HG03064 (cell line): ENCODE measurements at regions not wholly inside any gene's neighbourhood (a gene's known extent, or its start where the extent isn't known, plus 50 kb on each side); places are given as distances from the start of the nearest gene placed in this dataset.
A peak's percentile ranks its signal among the peaks of the same experiment; 100 is the strongest.

Experiments used
- ATAC-seq: cut with Tn5 transposase; IDR thresholded peaks from one replicate; pipeline ENCODE4 v1.9.1; 2021; ENCODE audit warnings: low read depth; ENCODE audit not compliant: unreplicated experiment

DNA sequence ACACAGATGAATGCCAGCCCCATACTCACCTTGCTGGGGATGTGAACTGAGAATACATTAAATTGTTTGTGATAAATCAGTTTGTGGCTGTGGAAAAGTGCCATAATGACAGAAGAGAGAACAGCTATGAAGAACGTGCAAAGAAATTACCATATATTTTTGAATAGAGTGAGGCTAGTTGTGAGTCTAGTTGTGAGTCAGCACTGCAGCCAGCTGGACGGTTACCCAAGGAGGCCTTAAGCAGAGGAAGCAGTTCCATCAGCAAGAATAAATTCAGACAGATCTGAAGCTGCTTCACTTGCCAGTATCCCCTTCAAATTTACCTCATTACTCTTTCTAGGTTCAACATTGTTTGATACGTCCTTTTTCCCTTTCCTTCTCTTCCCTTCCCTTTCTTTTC lies 446.0 kb downstream of the MTRR start:
- no peak for ATAC-seq

DNA sequence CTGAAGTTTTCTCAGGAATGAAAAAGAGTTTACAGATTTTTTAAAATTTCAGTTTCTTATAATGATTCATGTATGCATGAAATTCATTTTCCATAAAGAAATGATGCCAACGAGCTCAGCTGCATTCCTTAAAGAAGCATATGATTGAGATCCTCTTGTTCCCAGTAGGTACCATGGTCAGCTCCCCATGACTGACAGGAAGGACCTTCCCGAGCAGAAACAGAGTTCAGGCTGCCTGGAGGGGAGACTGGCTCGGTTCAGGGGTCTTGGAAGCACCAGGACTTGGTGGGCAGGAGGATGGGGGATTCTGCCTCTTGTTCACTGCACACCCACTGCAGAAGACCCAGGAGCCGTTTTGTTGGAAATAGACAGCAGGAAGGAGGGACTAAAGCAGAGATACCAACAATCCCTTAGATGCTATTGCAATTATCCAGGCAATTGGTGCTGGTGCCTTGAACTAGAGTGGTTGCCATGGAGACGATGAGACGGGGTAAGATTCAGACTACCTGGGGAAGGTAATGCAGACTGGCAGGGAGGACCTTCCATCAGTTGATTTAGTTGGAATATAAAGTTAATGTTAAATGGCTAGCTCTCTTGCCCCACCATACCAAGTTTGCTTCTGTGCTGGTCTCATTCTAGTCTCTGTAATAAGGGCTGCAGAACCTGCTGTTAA lies 447.8 kb downstream of the MTRR start:
- ATAC-seq: no peak

DNA sequence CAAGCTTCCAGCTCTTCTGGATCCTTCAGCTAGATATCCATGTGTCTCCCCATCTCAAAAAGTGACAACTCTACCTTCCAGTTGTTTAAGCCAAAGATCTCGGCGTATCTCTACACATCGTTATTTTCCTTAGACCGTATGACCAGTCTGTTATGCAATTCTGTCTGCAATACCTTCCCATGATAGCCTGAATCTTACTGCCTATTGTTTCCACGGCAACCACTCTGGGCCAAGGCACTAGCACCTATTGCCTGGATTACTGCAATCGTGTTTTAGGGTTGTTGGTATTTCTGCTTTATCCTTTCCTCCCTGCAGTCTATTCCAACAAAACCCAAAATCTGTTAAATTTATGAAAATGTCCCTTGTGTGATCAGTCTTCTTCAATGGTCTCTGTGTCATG lies 448.4 kb downstream of the MTRR start:
- ATAC-seq: no peak

DNA sequence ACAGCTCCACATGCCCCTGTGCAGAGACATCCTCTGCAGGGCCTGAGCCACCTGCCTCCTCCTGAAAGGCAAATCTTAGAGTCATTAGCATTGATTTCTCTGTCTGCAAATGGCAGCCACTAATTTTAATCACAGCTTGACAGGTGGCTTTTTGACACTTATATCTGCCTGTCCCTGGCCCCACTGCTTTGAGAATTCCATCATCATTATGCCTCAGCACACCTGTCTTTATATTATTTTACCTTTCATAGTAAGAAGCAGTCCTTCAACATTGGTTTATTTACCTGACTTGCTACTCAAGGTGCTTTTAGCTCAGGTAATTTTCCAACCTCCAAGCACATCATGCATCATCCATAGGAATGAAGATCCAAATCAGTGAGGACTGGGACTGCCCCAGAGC lies 451.3 kb downstream of the MTRR start:
- no peak for ATAC-seq

DNA sequence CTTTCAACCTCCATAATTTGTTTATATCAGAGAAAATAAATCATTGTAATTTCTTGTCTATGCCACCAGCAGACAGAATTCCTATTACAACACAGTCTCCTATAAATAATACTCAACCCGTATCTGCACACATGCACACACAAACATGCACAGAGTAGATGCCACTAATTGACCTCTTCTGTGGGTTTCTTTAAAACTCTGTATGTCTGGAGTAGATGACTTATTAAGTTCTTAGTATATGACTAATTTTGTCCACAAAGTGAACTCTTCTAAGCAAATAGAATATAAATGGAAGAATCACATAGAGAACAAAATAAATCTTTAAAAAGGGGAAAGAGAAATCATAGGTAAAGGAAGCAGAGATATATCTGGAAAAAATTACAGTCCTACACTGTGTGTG lies 452.3 kb downstream of the MTRR start:
- no peak for ATAC-seq

DNA sequence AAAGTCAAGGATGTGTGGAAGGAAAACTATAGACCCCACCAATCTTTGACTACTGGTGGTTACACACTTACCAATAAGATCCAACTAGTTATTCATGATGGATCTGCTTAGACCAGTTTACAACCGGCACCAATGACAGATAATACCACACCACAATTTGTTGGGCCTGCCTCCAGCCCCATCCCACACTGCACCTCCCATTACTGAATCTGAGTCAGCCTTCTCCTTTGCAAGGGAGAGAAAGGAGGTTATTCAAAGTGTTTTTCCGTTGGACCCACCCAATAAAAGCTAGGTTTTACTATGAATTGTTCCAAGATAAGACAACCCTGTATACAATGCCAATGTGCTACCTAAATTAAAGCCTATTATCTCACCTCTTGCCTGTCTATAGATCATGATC lies 453.5 kb downstream of the MTRR start:
- ATAC-seq: no peak

DNA sequence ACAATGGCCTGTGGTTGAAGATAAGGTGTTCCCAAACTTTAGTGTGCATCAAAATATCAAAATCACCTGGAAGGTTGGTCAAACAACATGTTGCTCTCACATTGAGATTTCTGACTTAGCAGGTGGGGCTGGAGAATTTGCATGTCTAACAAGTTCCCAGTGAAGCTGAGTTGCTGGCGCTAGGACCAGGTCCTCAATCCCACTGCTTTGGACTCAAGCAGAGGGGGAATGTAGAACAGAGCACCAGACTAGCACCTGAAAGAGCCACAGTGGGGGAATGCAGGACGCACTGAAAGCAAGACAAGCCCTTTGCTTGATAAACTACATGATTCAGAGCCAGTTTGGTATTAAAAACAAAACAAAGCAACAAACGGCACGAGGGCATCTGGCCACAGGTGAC lies 458.1 kb downstream of the MTRR start:
- ATAC-seq: no peak

DNA sequence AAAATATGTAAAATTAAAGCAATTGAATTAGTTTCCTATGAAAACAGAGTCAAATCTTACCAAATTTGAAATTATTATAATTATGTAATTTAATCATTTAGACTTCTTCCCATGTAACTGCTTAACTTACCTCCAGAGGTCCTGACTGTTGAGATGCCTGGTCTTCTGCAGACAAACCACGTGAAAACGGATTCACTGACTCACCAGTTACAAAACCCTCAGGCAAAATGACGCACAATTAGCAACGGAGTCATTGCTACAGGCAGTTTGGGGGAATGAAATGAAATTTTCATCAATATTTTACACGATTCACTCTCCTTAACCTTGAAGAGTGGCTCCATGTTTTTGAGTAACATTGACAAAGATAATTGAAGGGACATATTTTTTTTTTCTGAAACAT lies 460.8 kb downstream of the MTRR start:
- no peak for ATAC-seq

DNA sequence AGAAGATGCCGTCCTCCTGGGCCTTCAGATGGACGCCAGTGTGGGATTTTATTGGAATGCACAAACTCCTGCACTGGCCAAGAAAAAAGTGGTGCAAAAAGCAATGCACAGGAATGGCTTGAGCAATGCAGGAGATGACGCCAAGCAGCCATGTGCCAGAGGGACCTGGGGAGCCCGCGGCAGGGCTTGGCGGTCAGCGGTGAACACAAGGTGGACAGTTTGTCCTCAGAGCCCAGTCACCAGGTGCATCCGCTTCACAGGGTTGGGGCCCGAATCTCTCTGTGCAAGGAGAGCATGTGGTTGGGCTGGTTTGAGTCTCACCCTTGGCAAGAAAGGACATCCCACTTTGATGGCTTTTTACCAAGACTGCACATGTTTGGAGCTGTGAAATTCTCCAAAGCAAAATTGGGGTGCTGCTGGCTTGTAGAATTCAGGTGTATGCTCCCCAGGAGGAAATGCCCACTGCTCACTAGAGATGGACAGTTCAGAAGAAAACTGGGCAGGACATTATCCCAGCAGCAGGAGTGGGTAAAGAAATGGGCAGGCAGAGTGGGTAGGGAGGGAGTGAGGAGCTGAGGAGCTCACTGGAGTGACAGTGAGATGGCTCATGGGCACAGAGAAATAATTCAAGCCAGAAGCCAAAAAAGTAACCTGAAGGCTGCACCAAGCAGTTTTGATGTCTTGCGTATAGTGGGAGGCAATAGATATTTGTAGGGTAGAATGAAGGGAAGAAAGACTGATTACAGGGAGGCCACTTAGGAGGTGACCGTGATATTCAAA lies 463.9 kb downstream of the MTRR start:
- no peak for ATAC-seq

DNA sequence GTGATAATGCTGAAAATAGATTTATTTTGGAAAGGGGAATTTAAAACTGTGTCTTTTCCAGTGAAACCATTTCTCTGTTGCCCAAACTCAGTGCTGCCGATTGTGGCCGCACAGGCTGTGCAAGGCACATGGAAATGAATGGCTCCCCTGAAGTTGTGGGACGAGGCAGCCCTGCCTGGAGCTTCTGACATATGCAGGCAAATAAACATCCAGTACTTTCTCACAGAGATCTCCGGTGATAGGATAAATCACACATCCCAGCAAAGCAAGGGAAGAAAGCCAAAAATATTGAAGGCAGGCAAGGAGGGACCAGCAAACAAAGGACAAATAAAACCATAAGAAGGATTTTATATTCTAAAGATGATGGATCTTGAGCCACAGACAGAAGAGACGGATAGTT lies 464.5 kb downstream of the MTRR start:
- ATAC-seq: no peak

DNA sequence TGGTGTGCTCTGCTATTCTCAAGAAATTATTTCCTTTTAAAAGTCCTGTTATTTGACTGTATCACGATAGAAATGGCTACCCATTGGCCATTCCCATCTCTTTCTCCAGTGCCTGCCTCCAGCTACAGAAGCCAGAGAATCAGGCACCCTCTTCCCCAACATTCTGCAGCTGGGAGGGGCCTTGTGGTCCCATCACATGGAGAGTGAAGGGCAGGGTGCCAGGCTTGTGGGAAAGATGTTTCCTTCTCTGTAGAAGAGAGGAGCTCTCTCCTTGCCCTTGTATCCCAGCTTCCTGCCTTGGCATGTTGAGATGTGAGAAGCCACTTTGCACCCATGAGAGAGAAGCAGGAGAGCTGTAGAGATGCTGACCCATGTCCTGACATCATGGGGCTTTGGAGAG lies 465.0 kb downstream of the MTRR start:
- no peak for ATAC-seq

DNA sequence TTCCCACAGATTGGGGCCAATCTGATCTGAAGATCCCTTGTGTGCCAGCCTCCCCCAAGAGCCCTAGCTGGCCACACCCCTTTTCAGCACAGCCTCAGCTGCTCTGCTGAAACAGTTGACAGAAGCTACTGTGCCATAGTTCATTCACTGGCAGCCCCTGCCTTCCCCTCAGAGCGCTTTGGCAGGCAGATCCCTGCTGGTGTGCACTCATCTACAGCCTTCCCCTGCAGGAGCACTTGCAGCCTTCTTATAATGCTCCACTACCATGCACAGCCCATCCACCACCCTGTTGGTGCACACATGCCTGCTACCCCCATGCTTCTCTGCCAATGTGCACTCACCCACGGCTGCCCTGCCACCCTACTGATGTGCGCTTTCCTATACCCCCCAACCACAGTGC lies 471.3 kb downstream of the MTRR start:
- no peak for ATAC-seq

DNA sequence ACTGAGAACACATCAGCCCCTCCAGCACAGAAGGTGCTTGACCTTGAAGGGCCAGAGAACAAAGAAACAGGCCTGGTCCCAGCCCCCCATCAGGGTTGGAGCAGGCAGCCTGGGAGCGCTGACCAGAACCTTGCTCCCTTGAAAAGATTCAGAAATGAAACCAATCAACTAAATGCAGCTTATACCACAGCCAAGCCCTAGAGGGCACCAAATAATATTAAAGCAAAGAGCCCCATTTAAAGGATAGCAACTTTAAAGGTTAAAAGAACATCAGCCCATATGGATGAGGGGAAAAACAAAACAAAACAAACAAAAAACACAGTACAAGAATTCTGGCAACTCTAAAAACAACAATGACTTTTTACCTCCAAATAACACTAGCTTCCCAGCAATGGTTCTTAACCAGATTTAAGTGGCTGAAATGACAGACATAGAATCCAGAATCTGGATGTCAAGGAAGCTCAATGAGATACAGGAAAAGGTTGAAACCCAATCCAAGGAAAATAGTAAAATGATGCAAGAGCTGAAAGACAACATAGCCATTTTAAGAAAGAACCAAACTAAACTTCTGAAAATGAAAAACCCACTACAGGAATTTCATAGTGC lies 471.9 kb downstream of the MTRR start:
- no peak for ATAC-seq

DNA sequence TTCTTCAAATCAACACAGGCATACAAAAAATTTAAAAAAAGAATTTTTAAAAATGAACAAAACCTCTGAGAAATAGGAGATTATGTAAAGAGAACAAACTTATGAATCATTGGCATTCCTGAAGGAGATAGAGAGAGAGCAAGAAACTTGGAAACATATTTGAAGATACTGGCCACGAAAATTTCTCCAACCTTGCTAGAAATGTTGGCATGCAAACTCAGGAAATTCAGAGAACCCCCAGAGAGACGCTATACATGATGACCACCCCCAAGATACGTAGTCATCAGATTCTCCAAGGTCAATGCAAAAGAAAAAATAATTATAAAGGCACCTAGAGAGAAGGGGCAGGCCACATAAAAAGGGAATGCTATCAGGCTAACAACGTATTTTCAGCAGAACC lies 472.5 kb downstream of the MTRR start:
- ATAC-seq: no peak

DNA sequence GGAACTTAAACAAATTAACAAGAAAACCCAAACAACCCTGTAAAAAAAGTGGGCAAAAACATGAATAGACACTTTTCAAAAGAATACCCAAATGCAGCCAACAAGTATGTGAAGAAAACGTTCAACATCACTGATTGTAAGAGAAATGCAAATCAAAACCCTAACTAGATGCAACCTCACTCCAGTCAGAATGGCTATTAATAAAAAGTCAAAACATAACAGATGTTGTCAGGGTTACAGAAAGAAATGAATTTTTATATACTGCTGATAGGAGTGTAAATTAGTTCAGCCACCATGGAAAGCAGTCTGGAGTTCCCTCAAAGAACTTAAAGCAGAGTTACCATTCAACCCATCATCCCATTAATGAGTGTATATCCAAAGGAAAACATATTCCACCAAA lies 479.0 kb downstream of the MTRR start:
- no peak for ATAC-seq

DNA sequence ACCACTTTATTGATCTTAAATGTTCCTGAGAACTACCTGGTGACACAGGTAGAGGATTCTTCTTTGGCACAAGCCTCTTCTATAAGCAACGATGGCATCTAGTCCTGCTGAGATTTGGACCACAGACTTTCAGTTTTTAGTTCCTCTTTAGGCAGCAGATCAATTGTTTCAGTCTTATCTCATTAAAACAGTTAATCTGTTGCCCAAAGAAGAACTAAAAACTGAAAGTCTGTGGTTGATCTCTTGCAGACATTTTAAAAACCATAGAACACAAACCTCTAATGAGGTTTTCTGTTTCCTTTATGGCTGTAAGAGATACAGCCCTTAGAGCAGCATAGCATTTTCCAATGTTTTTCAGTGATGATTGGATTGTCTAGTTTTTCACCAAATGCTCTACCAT lies 480.9 kb downstream of the MTRR start:
- ATAC-seq: peak; percentile 97

DNA sequence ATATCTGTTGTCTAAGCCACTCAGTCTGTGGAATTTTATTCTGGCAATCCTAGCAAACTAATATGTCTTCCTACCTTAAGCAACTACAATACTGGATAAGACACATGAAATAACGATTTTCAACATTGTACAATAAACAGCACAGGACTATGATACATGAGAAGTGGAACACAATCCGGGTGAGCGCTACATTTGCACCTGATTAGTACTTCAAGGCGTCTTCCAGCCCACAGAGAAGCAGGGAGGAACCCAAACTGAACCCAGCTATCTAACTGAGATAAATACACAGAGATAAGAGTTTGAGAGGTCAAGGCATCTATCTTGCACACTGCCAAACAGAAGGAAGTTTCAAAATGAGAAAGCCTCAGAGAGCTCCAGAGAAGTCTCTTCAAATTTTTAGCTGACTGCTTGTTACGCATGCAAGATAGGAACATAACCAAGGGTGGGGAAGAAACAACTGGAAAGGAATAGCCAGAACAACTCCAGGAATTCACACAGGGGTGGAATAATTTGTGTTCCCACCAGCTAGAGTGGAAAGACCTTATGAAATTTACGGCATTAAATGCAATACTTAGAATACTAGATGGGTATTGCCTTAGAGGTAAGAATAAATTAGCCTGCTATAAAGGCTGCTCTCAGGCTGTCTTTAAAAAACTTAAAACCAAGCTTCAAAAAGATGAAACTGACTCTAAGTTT lies 481.8 kb downstream of the MTRR start:
- no peak for ATAC-seq

DNA sequence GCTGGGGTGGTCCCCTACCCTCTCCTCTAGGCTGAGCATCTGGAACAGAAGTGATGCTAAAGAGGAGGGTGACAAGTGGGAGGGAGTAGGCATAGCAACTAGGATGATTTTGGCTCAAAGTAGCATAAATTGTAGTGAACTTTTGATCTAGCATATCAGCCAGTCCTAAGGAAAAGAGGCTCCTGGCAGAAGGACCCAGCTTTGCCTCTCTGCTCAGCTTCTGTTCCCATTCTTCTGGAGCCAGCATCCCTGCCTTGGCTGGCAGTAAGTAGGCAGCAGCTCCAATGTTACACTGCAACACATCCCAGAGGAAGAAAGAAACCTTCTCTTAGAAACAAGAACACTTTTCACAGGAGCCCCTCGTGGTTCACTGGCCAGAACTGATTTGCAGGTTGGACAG lies 487.0 kb downstream of the MTRR start:
- ATAC-seq: no peak

DNA sequence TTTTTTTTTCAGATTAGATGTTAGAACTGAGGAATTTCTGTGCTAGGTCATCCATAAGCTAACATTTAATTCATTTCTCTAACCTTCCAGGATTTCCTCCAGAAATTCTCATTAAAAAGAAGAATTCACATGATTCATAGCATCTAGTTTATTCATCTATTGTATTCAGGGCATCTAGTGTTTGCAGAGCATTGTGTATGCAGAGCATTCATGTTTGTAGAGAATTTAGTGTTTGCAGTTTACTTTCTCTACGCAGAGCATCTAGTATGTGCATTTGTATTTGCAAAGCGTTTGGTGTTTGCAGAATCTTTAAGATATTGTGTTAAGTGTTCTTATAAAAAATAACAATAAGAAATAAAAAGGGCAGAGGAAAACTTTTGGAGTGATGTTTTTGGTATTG lies 491.1 kb downstream of the MTRR start:
- no peak for ATAC-seq

DNA sequence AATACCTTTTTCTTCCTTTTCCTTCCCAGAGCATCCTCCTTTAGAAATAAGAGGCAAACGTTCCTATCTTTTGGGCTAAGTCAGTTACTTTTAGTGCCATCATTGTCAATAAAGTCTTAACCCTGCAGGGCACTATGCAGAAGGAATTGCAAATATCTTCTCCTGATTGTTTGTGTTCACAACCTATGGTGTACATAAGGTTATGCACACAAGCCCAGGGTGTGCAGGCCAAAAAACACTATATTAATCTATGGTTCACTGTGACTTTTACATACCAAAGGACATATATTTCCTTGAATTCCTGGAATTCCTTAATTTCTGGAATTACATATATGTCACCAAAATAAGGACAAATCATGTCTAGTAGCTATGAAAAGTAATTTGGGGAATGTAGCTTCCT lies 493.5 kb downstream of the MTRR start:
- ATAC-seq: no peak

DNA sequence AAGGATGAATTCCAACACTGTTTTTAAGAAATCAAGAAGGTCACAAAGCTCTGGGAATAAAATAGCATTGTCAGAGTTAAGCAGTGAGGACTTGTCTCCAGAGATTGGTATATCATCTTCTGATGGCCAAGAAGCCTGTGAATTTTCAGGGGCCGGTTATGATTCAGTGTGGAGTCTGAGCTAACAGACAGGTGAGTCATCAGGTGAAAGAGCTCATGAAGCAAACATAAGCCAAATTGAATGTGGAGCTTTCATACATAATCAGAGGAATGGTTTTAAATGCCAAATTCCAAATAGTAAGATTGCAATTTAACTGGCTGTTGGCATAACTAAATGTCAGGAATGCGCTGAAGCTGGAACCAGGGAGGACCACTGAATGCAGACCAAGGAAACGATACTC lies 494.2 kb downstream of the MTRR start:
- ATAC-seq: no peak
